H1 (cell line): ENCODE measurements at regions not wholly inside any gene's neighbourhood (a gene's known extent, or its start where the extent isn't known, plus 50 kb on each side); places are given as distances from the start of the nearest gene placed in this dataset.
A peak's percentile ranks its signal among the peaks of the same experiment; 100 is the strongest.

Experiments used
- CREB1 ChIP-seq: IDR thresholded peaks from 2 replicates; pipeline ENCODE4 v1.6.1; 2012; ENCODE audit warnings: inconsistent platforms
- CTCF ChIP-seq, 3 experiments: IDR thresholded peaks; 1 replicate in 2 of 3; 2 replicates in 1 of 3; pipeline versions ENCODE4 v1.5.1 to v1.6.1; 2011; ENCODE audit warnings: low read length in 3 of 3, mild to moderate bottlenecking in 3 of 3, inconsistent platforms in 2 of 3, low read depth in 1 of 3, moderate library complexity in 1 of 3; ENCODE audit not compliant: insufficient read depth in 1 of 3; ENCODE audit errors: control extremely low read depth in 1 of 3
- EP300 ChIP-seq, 2 experiments: IDR thresholded peaks; 1 replicate in 1 of 2; 2 replicates in 1 of 2; pipeline ENCODE4 v1.6.1; 2011 to 2012; ENCODE audit warnings: low read depth in 2 of 2, low read length in 2 of 2, mild to moderate bottlenecking in 2 of 2, borderline replicate concordance in 1 of 2, inconsistent platforms in 1 of 2, moderate library complexity in 1 of 2
- GTF2F1 ChIP-seq: IDR thresholded peaks from 2 replicates; pipeline ENCODE4 v1.6.1; 2012; ENCODE audit warnings: low read depth, low read length, improper control_type of control experiment, borderline replicate concordance
- HDAC6 ChIP-seq: IDR thresholded peaks from one replicate; pipeline ENCODE4 v1.7.1; 2012; ENCODE audit warnings: low read depth, mild to moderate bottlenecking, inconsistent platforms, low read length, moderate library complexity
- NRF1 ChIP-seq: IDR thresholded peaks from 2 replicates; pipeline ENCODE4 v1.6.1; 2011; ENCODE audit warnings: mild to moderate bottlenecking, low read depth, low read length, improper control_type of control experiment
- POLR2A ChIP-seq, 2 experiments: IDR thresholded peaks; 1 replicate in 1 of 2; 2 replicates in 1 of 2; pipeline ENCODE4 v1.6.1; 2011; ENCODE audit warnings: low read depth in 2 of 2, low read length in 2 of 2, mild to moderate bottlenecking in 2 of 2; ENCODE audit errors: control extremely low read depth in 1 of 2
- POLR2AphosphoS5 ChIP-seq: IDR thresholded peaks from 2 replicates; pipeline ENCODE4 v1.6.1; 2011; ENCODE audit warnings: low read depth, low read length
- RFX5 ChIP-seq: IDR thresholded peaks from 2 replicates; pipeline ENCODE4 v1.6.1; 2011; ENCODE audit warnings: low read depth, low read length, improper control_type of control experiment, borderline replicate concordance
- TAF1 ChIP-seq: IDR thresholded peaks from 2 replicates; pipeline ENCODE4 v1.6.1; 2011; ENCODE audit warnings: mild to moderate bottlenecking, low read depth, low read length

GRCh38 chr2:53508667-53509066 is 258.9 kb upstream of the CHAC2 start:
- peak in 1 of 3 experiments; percentile 2; a peak in 1 of 4 replicates for TF ChIP-seq CTCF (IDR thresholded peaks at IDR 0.05; ENCODE audit: control extremely low read depth in 1 of 3, insufficient read depth in 1 of 3, low read depth in 1 of 3, low read length in 3 of 3)
- TF ChIP-seq RFX5 = no peak
- TF ChIP-seq HDAC6 = no peak
- no peak for TF ChIP-seq GTF2F1
- TF ChIP-seq POLR2AphosphoS5 = no peak
- no peak for TF ChIP-seq NRF1
- TF ChIP-seq TAF1 = no peak
- TF ChIP-seq POLR2A (IDR thresholded peaks at IDR 0.05; ENCODE audit: control extremely low read depth in 1 of 2, low read depth in 2 of 2, low read length in 2 of 2) = no peak
- TF ChIP-seq EP300 (IDR thresholded peaks at IDR 0.05; ENCODE audit: borderline replicate concordance in 1 of 2, low read depth in 2 of 2, low read length in 2 of 2) = no peak
- TF ChIP-seq CREB1 = no peak
